HT-29 (cell line): ENCODE measurements at regions not wholly inside any gene's neighbourhood (a gene's known extent, or its start where the extent isn't known, plus 50 kb on each side); places are given as distances from the start of the nearest gene placed in this dataset.
"Not testable (repeated sequence)": the region's sequence is repeated elsewhere in the genome, so short reads cannot be mapped to it uniquely, and the experiment has no call there.

Source experiments
- DNase-seq: peaks from one replicate; pipeline ENCODE4 v3.0.0-alpha.2; 2015; ENCODE audit warnings: low spot score

- no peak for DNase-seq
These were observed 869.0 kb downstream of the TRIB2 start for GRCh38 chr2:13585732-13586131.

GRCh38 chr2:13596233-13596632, 879.5 kb downstream of the TRIB2 start:
- DNase-seq = no peak

DNA sequence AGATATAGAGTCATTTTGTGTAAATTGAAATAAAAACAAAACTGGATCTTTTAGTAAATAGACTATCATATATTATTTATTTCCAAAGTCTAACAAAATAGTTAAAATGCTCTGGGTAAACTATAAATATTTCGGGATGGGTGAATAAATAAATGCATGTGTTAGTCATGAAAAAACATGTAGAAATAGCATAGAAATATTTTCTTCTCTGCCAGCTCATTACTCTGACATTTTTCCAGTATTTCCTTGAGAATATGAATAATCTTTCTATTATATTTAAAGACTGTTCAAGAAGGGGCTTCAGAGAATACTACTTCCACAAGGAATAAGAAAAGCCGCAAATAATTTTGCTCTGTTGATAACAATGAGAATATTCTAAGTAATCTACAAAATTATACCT, 880.4 kb downstream of the TRIB2 start:
- DNase-seq = no peak

DNA sequence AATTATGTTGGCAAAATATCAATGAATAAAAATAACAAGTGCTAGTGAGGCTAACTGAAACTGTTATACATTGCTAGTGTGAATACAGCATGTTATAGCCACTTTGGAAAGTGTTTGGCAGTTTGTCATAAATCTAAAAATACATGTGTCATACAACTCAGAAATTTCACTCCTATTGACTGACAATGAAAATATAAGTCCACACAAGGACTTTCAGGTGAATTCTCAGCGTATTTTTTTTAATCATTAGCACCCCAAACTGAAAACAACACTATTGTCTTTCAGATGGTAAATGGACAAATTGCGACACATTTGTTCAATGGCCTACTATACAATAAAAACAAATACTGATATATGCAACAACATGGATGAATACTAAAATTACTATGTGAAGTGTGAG, 884.8 kb downstream of the TRIB2 start:
- no peak for DNase-seq

GRCh38 chr2:13604951-13605661, 888.4 kb downstream of the TRIB2 start:
- DNase-seq = no peak

DNA sequence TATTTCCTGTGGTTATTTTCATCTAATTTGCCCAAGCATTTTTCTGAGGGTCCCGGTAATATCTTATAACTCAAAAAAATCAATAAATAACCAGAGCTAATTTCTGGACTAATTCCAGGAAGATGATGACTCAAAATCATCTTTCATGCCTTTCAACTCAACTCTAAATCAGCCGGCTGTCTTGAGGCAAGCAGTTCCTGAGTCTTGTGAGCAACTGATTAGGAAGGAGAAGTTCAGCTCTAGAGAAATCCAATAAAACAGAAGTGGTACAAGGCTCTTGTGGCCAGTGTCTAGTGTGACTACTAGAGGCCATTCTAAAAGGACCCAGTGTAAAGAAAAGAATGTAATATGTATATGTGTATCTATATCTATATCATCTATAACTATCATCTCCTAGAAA, 890.4 kb downstream of the TRIB2 start:
- DNase-seq = no peak

DNA sequence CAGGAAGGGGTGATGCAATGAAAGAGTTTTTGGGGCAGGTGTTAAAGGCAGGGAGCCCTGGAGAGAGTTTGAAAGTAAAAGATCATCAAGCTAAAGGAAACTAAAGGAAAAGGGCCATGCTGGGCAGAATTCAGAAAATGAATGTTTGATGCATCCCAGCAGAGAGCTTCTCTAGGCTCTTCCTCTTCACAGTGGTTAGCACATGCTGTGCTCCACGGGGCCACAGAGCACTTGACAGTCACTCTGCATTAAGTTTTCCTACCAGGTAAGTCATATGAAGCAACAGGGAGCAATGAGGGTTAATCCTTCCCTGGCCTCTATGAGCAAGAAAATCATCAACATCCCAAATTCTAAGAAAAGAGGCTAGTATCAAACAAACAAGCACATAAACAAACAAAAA, 895.2 kb downstream of the TRIB2 start:
- DNase-seq = no peak

GRCh38 chr2:13616059-13616458, 899.3 kb downstream of the TRIB2 start:
- DNase-seq = no peak

- no peak for DNase-seq
These were observed 899.9 kb downstream of the TRIB2 start for GRCh38 chr2:13616616-13617015.

DNA sequence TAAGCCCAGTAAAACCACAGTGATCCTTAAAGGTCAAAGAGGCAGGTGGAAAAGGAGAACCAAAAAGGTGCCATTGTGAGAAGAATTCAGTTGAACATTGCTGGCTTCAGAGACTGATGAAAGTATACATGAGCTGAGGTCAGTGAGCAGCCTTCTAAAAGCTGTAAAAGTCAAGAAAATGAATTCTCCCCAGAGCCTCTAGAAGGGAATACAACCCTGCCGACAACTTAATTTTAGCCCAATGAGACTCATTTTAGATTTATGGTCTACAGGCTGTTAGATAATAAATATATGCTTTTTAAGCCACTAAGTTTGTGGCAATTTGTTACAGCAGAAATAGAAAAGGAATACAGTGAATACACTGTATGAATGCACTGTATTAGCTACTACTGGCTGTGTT, 911.4 kb downstream of the TRIB2 start:
- DNase-seq = no peak

DNA sequence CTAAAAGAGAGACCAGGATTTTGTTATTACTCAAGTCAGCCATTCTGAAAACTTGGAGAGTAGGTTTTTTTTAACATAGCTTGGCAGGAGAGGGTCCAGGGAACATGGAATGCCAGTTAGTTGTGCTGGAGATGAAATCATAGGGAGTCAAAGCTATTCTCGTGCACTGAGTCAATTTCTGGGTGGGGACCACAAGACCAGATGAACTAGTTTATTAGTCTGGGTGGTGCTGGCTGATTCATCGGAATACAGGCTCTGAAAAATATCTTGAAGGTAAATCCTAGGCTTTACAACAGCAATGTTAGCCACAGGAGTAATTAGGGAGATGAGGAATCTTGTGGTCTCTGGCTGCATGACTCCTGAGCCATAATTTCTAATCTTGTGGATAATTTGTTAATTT, 921.4 kb downstream of the TRIB2 start:
- DNase-seq = no peak

GRCh38 chr2:13649918-13650317, 933.2 kb downstream of the TRIB2 start:
- DNase-seq = no peak

DNA sequence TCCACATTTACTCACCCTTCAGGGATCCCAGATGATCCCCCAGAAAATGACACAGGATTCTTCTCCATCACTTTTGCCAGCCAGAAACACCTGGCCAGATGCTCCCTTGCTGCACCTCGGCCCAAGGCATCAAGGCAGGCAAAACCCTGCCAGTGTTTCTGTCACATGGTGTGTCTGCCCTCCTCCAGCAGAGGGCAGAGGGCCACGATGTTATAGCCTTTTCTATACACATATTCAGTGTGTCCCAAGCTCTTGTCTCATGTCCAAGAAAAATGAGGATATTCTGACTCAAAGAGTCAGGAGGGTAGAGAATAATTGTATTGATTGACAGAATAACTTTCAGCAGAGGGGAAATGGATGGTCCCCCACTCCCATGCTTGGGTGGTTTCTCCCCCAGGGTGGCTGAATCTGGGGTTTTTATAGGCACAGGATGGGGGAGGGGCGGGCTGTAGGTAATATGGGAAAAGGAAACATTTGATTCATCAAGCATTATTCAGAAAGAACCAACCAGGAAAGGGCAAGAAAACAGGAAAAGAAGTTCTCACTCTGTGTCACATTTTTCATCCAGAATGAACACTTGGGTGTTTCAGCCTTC, 933.9 kb downstream of the TRIB2 start:
- peak; percentile 11 for DNase-seq

DNA sequence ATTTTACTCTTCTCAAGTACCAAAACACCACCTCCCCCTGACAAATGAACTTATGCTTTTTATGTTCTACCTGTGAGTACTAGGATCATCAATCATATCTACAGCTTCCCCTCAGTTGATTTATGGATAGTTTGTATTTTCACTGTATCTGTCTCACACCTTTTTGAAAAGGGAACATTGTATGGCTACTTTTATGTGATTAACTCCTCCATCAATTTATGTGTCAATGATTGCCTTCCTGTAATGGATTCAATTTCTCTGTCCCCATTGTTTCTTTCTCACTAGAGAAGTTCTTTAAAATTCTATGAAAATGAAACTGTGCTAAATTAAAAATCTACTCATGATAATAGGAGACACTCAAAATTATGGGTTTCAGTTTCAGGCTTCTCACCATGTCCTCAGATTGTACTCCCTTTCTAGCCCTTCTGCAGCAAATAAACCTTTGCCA, 935.0 kb downstream of the TRIB2 start:
- DNase-seq = no peak

GRCh38 chr2:13652531-13653313, 936.0 kb downstream of the TRIB2 start:
- DNase-seq = peak; percentile 9

DNA sequence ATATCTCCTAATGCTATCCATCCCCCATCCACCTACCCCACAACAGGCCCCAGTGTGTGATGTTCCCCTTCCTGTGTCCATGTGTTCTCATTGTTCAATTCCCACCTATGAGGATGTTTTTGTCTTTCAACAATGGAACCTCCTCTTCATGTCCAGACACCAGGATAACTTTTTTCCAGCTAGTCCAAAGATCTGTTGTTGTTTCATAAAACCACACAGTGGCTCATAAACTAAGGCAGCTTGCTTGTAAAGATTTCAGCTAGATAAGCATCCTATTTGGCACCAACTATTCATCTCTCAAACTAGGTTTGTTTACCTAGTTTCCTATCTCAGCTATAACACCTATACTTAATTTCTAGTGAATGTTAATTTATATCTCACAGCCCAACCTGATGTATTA, 937.7 kb downstream of the TRIB2 start:
- peak; percentile 4 for DNase-seq

- no peak for DNase-seq
These were observed 943.5 kb downstream of the TRIB2 start for GRCh38 chr2:13660231-13660630.

DNA sequence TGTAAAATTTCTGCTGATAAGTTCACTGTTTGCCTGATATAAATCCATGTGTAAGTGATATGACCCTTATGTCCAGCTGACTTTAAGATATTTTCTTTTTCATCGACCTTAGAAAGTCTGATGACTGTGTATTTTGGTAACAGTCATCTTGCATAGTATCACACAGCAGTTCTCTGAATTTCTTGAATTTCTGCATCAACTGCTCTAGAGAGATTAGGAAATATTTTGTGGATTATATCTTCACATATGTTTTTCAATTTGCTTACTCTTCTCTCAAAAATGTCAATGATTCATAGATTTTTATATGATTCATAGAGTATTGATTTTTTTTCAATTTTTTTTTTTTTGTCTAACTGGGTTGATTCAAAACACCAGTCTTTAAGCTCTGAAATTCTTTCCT, 945.3 kb downstream of the TRIB2 start:
- no peak for DNase-seq

DNA sequence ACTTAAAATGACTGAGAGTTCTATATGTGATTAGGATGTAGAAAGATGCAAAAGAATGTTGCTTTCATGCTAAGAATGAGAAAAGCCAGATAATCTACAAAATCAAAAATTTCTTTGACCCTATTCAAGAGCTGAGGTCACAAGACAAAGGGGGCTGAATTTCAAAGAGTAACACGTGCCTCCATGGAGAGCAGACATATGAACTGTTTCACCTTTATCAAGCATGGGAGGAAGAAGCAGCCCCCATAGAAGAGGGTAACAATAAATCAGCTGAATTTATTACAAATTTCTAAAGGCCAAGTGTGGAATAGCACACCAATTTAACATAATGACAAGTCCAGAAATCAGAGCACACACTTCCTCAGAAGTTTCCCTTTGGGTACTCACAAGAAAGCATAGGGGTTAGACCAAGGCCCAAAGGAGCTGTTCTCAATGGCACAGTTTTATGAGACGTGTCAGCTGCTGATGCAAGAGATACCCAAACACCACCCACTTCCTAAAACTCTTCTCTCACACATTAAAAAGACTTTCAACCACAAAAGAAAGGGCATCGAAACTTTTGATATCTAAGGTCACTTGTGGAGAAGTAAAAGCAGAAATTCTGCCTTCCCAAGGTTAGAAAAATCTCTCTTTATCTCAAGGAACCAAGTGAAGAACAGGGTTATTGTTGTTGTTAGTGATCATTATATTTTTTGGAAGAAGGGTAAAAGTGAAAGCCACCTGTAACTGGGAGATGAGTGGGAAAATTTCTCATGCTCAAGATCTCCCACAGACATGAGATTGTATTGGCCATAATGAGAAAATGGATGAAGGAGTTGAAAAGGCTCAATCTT, 950.1 kb downstream of the TRIB2 start:
- DNase-seq = no peak

- DNase-seq = no peak
These were observed 950.6 kb downstream of the TRIB2 start for GRCh38 chr2:13667415-13667757.

GRCh38 chr2:13669607-13670006, 952.9 kb downstream of the TRIB2 start:
- DNase-seq = no peak

DNA sequence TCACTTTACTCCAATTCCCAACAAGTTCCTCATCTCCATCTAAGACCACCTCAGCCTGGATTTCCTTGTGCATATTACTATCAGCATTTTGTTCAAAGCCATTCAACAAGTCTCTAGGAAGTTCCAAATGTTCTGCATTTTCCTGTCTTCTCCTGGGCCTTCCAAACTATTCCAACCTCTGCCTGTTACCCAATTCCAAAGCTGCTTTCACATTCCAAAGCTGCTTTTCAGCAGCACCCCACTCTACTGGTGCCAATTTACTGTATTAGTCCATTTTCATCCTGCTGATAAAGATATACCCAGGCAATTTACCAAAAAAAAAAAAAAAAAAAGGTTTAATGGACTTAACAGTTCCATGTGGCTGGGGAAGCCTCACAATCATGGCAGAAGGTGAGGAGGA, 957.1 kb downstream of the TRIB2 start:
- not testable (repeated sequence) for DNase-seq
